Sciatic nerve (tissue), 1 donor: ENCODE measurements at regions not wholly inside any gene's neighbourhood (a gene's known extent, or its start where the extent isn't known, plus 50 kb on each side); places are given as distances from the start of the nearest gene placed in this dataset. TPM values are rescaled to one million over a fixed set of nuclear protein-coding genes. Genes with fewer than 3 reads are reported as not detected.

ENCODE experiments used
- microRNA-seq: library from miRNA; unstranded; fragments of <30 nt; microRNA quantifications from one replicate; pipeline ENCODE4 v1.2.0, GENCODE V29; 2020
- donor health status: DM: no; HTN: no; CAD: no.

Small RNA genes lying in the stretch of these regions (microRNA-seq; reads per million reads assigned to microRNA genes)
- not detected for gene MIR3201
- 3.6 reads per million, percentile 4 among the genes with 10 or more reads in this experiment for gene MIR3667
- not detected for gene MIR4535
